Loucy (cell line): ENCODE measurements at regions not wholly inside any gene's neighbourhood (a gene's known extent, or its start where the extent isn't known, plus 50 kb on each side); places are given as distances from the start of the nearest gene placed in this dataset.

ENCODE experiments used
- H2AFZ ChIP-seq: fragments of 200-600 bp; sonication (generic); 2 replicates; pipeline ENCODE4 v1.6.0; 2016; ENCODE audit warnings: antibody characterized with exemption, mild to moderate bottlenecking, low read length, moderate library complexity
- H3F3A ChIP-seq: fragments of 200-600 bp; 2 replicates; pipeline ENCODE4 v1.6.0; 2016; ENCODE audit warnings: antibody characterized with exemption, low read depth, mild to moderate bottlenecking
- H3K27me3 ChIP-seq: fragments of 200-600 bp; sonication (generic); 2 replicates; pipeline ENCODE4 v1.6.1; 2014; ENCODE audit warnings: low read length, mild to moderate bottlenecking; ENCODE audit not compliant: insufficient read depth, poor library complexity, severe bottlenecking
- H3K36me3 ChIP-seq: fragments of 200-600 bp; sonication (generic); 2 replicates; pipeline ENCODE4 v1.6.1; 2016; ENCODE audit warnings: low read length; ENCODE audit not compliant: insufficient read depth
- H3K4me1 ChIP-seq: fragments of 200-600 bp; sonication (generic); 2 replicates; pipeline ENCODE4 v1.5.1; 2014; ENCODE audit warnings: low read length, mild to moderate bottlenecking; ENCODE audit not compliant: insufficient read depth, poor library complexity, severe bottlenecking
- H3K4me2 ChIP-seq: fragments of 200-600 bp; sonication (generic); 2 replicates; pipeline ENCODE4 v1.6.0; 2014; ENCODE audit warnings: antibody characterized with exemption, low read length, low read depth, mild to moderate bottlenecking; ENCODE audit not compliant: poor library complexity, severe bottlenecking
- H3K4me3 ChIP-seq: fragments of 200-600 bp; sonication (generic); 2 replicates; pipeline ENCODE4 v1.5.1; 2014; ENCODE audit warnings: low read length, mild to moderate bottlenecking, mixed read lengths; ENCODE audit not compliant: poor library complexity, severe bottlenecking
- H3K79me2 ChIP-seq: fragments of 200-600 bp; sonication (generic); 2 replicates; pipeline ENCODE4 v1.6.1; 2014; ENCODE audit warnings: low read length; ENCODE audit not compliant: insufficient read depth
- H3K9ac ChIP-seq: fragments of 200-600 bp; sonication (generic); 2 replicates; pipeline ENCODE4 v1.6.0; 2014; ENCODE audit warnings: mild to moderate bottlenecking, low read depth, low read length, moderate library complexity; ENCODE audit not compliant: poor library complexity, severe bottlenecking
- H3K9me2 ChIP-seq: fragments of 200-600 bp; sonication (generic); replicated peaks from 2 replicates; pipeline ENCODE4 v1.6.1; 2016; ENCODE audit warnings: low read depth, low read length, mixed read lengths
- H3K9me3 ChIP-seq: fragments of 200-600 bp; sonication (generic); 2 replicates; pipeline ENCODE4 v1.6.1; 2014; ENCODE audit warnings: mild to moderate bottlenecking, antibody characterized with exemption, low read length, low read depth; ENCODE audit not compliant: insufficient read depth
- H4K20me1 ChIP-seq: fragments of 200-600 bp; sonication (generic); 2 replicates; pipeline ENCODE4 v1.6.0; 2014; ENCODE audit warnings: antibody characterized with exemption, low read length, mild to moderate bottlenecking; ENCODE audit not compliant: insufficient read depth, poor library complexity, severe bottlenecking
- EZH2phosphoT487 ChIP-seq: fragments of 200-600 bp; IDR thresholded peaks from 2 replicates; pipeline ENCODE4 v1.6.1; 2018; ENCODE audit warnings: antibody characterized with exemption, mild to moderate bottlenecking, moderate library complexity, borderline replicate concordance
- TF ChIP-seq, protein P1 (sequence below): fragments of 200-600 bp; sonication (generic); conservative IDR thresholded peaks from 2 replicates; pipeline ENCODE4 v1.5.1; 2014; ENCODE audit warnings: mild to moderate bottlenecking, antibody characterized with exemption, low read length

DNA sequence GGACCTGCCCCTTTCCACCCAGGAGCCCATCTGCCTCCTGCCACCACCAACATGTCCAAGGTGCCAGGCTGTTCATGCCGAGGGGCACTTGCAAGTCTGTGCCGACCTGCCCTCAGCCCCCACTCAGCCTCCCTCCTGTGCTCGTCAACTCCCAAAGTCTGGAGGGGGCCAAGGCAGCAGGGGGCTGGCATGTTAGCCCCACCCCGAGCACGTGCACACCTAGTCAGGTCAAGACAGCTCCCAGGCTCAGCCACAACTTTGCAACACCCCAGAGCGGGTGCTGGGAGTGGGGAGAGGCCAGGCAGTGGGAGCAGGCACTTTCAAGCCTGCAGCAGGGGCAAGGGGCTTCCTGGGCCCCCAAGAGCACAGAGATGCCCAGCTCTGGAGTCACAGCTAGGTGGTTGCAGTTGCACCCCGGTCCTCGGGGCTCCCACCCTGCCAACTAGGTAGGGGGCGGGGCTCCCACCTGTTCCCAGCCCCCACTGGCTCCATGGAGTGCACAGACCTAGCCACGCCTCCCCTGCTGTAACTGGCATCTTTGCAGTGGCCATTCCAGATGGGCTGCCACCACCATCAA lies 272.5 kb downstream of the CETN3 start:
- Histone ChIP-seq H3K4me2 (no peak overlapping the region), H3K9ac (no peak overlapping the region), H4K20me1 (no peaks in the 10 kb centered on the region), H3K4me3 (no peak overlapping the region), H2AFZ (no peak overlapping the region), H3K9me2 (no peaks in the 10 kb centered on the region), H3K9me3 (no peaks in the 10 kb centered on the region), H3K36me3 (no peaks in the 10 kb centered on the region), H3K4me1 (no peaks in the 10 kb centered on the region), H3K27me3 (no peaks in the 10 kb centered on the region), H3K79me2 (no peaks in the 10 kb centered on the region), H3F3A (no peaks in the 10 kb centered on the region)
- TF ChIP-seq EZH2phosphoT487 = no peak
- TF ChIP-seq, protein P1, sequence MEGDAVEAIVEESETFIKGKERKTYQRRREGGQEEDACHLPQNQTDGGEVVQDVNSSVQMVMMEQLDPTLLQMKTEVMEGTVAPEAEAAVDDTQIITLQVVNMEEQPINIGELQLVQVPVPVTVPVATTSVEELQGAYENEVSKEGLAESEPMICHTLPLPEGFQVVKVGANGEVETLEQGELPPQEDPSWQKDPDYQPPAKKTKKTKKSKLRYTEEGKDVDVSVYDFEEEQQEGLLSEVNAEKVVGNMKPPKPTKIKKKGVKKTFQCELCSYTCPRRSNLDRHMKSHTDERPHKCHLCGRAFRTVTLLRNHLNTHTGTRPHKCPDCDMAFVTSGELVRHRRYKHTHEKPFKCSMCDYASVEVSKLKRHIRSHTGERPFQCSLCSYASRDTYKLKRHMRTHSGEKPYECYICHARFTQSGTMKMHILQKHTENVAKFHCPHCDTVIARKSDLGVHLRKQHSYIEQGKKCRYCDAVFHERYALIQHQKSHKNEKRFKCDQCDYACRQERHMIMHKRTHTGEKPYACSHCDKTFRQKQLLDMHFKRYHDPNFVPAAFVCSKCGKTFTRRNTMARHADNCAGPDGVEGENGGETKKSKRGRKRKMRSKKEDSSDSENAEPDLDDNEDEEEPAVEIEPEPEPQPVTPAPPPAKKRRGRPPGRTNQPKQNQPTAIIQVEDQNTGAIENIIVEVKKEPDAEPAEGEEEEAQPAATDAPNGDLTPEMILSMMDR = no peak

- Histone ChIP-seq H3K4me1 (no peaks in the 10 kb centered on the region), H3K9ac (no peak overlapping the region), H3F3A (no peaks in the 10 kb centered on the region), H3K9me3 (no peaks in the 10 kb centered on the region), H3K4me2 (no peak overlapping the region), H4K20me1 (no peaks in the 10 kb centered on the region), H3K79me2 (no peaks in the 10 kb centered on the region), H3K27me3 (no peaks in the 10 kb centered on the region), H3K9me2 (no peaks in the 10 kb centered on the region), H3K36me3 (no peaks in the 10 kb centered on the region), H3K4me3 (no peak overlapping the region), H2AFZ (no peak overlapping the region)
- TF ChIP-seq EZH2phosphoT487 = no peak
- TF ChIP-seq, protein P1 = peak; percentile 54
These were observed 273.7 kb downstream of the CETN3 start for GRCh38 chr5:90135779-90136378.

DNA sequence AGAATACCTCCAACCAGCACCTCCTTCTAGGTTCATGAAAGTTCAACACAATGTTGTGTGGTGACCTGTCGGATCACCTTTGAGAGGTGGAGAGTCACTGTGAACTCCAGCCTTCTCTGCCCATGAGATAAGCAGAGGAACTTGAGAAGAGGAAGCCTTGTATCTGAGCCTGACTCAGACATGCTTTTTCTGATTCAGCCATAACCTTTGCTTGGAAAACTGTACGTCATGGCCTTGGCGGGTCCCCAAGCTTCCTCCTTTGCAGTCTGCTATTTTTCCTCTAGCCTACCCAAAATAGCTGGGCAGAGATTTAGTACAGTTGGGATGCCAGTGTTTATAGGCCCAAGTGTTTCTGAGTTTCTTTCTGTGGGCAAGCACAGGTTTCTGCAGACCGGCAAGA lies 274.7 kb downstream of the CETN3 start:
- H3K27me3 ChIP-seq = no peaks in the 10 kb centered on the region
- H3K9ac ChIP-seq = no peak overlapping the region
- H3K4me1 ChIP-seq = no peaks in the 10 kb centered on the region
- no peak overlapping the region for H3K4me2 ChIP-seq
- no peaks in the 10 kb centered on the region for H3K36me3 ChIP-seq
- no peaks in the 10 kb centered on the region for H3K9me3 ChIP-seq
- H4K20me1 ChIP-seq = no peaks in the 10 kb centered on the region
- no peaks in the 10 kb centered on the region for H3K79me2 ChIP-seq
- no peak overlapping the region for H2AFZ ChIP-seq
- TF ChIP-seq, protein P1 = no peak
- no peak for TF ChIP-seq EZH2phosphoT487
- no peaks in the 10 kb centered on the region for H3K9me2 ChIP-seq
- no peaks in the 10 kb centered on the region for H3F3A ChIP-seq
- no peak overlapping the region for H3K4me3 ChIP-seq
